HCT116 (cell line): ENCODE measurements at regions not wholly inside any gene's neighbourhood (a gene's known extent, or its start where the extent isn't known, plus 50 kb on each side); places are given as distances from the start of the nearest gene placed in this dataset.

Experiments
- CBX3 ChIP-seq: IDR thresholded peaks from 2 replicates; pipeline ENCODE4 v1.6.1; 2012; ENCODE audit warnings: low read depth
- EGR1 ChIP-seq: IDR thresholded peaks from 2 replicates; pipeline ENCODE4 v1.6.1; 2012; ENCODE audit warnings: low read depth
- EZH2 ChIP-seq: fragments of 200-600 bp; sonication (generic); IDR thresholded peaks from 2 replicates; pipeline ENCODE4 v1.6.1; 2017; ENCODE audit warnings: antibody characterized with exemption, mixed run types
- FOSL1 ChIP-seq: IDR thresholded peaks from 2 replicates; pipeline ENCODE4 v1.6.1; 2012; ENCODE audit warnings: low read depth
- POLR2A ChIP-seq: IDR thresholded peaks from 2 replicates; pipeline ENCODE4 v1.7.0; 2011; ENCODE audit warnings: borderline replicate concordance; ENCODE audit not compliant: insufficient read depth, insufficient read length; ENCODE audit errors: extremely low read depth
- RAD21 ChIP-seq: IDR thresholded peaks from 2 replicates; pipeline ENCODE4 v1.6.1; 2012; ENCODE audit warnings: low read depth, mild to moderate bottlenecking
- SP1 ChIP-seq: IDR thresholded peaks from 2 replicates; pipeline ENCODE4 v1.6.1; 2012; ENCODE audit warnings: low read depth
- TCF7L2 ChIP-seq: IDR thresholded peaks from 2 replicates; pipeline ENCODE4 v1.7.0; 2011; ENCODE audit warnings: borderline replicate concordance, inconsistent platforms; ENCODE audit not compliant: insufficient read depth, insufficient read length; ENCODE audit errors: extremely low read depth
- TF ChIP-seq, protein P1 (sequence below), 3 experiments: fragments of 200-600 bp in 1 of 3; sonication (generic) in 1 of 3; IDR thresholded peaks in 2 of 3; conservative IDR thresholded peaks in 1 of 3; 2 replicates each; pipeline ENCODE4 v1.5.1; 2012 to 2017; ENCODE audit warnings: low read depth in 2 of 3, low read length in 2 of 3, antibody characterized with exemption in 1 of 3, borderline replicate concordance in 1 of 3, control low read depth in 1 of 3, mild to moderate bottlenecking in 1 of 3, mixed read lengths in 1 of 3, mixed run types in 1 of 3, moderate library complexity in 1 of 3; ENCODE audit not compliant: insufficient read depth in 1 of 3

DNA sequence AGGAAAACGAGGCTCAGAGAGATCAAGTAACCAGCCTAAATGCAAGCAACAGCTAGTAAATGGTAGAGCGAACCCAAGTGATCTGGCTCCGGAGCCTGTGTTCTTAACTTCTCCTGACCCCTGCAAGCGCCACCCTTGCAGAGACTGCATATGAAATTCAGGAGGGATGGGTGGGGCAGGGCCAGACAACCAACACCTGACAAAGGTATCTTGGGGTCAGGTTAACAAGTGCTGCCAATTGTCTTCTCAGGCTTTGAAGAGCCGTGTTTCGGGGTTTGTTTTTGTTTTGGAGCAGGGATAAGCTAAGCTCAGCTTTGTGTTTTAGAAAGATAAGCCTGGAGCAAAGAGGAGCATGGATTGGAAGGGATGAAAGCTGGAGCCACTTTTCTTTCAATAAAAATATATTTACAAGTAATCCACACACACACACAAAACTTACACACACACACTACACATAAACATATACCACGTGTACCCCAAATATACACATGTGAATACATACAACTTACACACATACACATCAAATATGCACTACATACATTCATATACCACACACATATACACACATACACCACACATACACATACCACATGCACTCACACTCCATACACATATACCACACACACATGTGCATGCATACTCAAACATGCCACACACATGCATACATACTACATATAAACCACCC is 722.0 kb downstream of the DIAPH3 start:
- TF ChIP-seq RAD21, result no peak
- no peak for TF ChIP-seq POLR2A
- no peak for TF ChIP-seq EZH2
- TF ChIP-seq, protein P1, sequence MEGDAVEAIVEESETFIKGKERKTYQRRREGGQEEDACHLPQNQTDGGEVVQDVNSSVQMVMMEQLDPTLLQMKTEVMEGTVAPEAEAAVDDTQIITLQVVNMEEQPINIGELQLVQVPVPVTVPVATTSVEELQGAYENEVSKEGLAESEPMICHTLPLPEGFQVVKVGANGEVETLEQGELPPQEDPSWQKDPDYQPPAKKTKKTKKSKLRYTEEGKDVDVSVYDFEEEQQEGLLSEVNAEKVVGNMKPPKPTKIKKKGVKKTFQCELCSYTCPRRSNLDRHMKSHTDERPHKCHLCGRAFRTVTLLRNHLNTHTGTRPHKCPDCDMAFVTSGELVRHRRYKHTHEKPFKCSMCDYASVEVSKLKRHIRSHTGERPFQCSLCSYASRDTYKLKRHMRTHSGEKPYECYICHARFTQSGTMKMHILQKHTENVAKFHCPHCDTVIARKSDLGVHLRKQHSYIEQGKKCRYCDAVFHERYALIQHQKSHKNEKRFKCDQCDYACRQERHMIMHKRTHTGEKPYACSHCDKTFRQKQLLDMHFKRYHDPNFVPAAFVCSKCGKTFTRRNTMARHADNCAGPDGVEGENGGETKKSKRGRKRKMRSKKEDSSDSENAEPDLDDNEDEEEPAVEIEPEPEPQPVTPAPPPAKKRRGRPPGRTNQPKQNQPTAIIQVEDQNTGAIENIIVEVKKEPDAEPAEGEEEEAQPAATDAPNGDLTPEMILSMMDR (IDR thresholded peaks at IDR 0.05 in 2 of 3, conservative IDR thresholded peaks at IDR 0.05 in 1 of 3; ENCODE audit: borderline replicate concordance in 1 of 3, insufficient read depth in 1 of 3, low read depth in 2 of 3, low read length in 2 of 3), result no peak
- TF ChIP-seq SP1, result no peak
- no peak for TF ChIP-seq CBX3
- no peak for TF ChIP-seq FOSL1
- no peak for TF ChIP-seq TCF7L2
- no peak for TF ChIP-seq EGR1
